HG02884 (cell line): ENCODE measurements at regions not wholly inside any gene's neighbourhood (a gene's known extent, or its start where the extent isn't known, plus 50 kb on each side); places are given as distances from the start of the nearest gene placed in this dataset.
"Not testable (repeated sequence)": the region's sequence is repeated elsewhere in the genome, so short reads cannot be mapped to it uniquely, and the experiment has no call there.

ENCODE experiments used
- ATAC-seq: cut with Tn5 transposase; IDR thresholded peaks from one replicate; pipeline ENCODE4 v1.9.1; 2021; ENCODE audit warnings: mild to moderate bottlenecking, moderate library complexity; ENCODE audit not compliant: unreplicated experiment

- peak; percentile 99 for ATAC-seq
These were observed 81.8 kb upstream of the FAM204A start for GRCh38 chr10:118423800-118424442.

GRCh38 chr10:118422241-118422640 is 80.1 kb upstream of the FAM204A start:
- ATAC-seq = no peak

GRCh38 chr10:118420049-118420448 is 77.9 kb upstream of the FAM204A start:
- ATAC-seq = not testable (repeated sequence)

- no peak for ATAC-seq
These were observed 70.8 kb upstream of the FAM204A start for GRCh38 chr10:118412932-118413331.

- ATAC-seq = no peak
These were observed 70.1 kb upstream of the FAM204A start for GRCh38 chr10:118412132-118412760.

- ATAC-seq = no peak
These were observed 67.2 kb upstream of the FAM204A start for GRCh38 chr10:118409295-118409694.

- no peak for ATAC-seq
These were observed 66.1 kb upstream of the FAM204A start for GRCh38 chr10:118408181-118408580.

GRCh38 chr10:118407777-118408176 is 65.7 kb upstream of the FAM204A start:
- ATAC-seq = no peak

GRCh38 chr10:118407026-118407425 is 64.9 kb upstream of the FAM204A start:
- ATAC-seq = no peak

GRCh38 chr10:118405928-118406327 is 63.8 kb upstream of the FAM204A start:
- no peak for ATAC-seq

- ATAC-seq = no peak
These were observed 61.8 kb upstream of the FAM204A start for GRCh38 chr10:118403967-118404366.

- ATAC-seq = no peak
These were observed 59.6 kb upstream of the FAM204A start for GRCh38 chr10:118401708-118402193.

GRCh38 chr10:118397391-118397790 is 55.3 kb upstream of the FAM204A start:
- ATAC-seq = no peak

GRCh38 chr10:118395947-118396346 is 53.8 kb upstream of the FAM204A start:
- ATAC-seq = no peak

GRCh38 chr10:118394301-118395200 is 52.4 kb upstream of the FAM204A start:
- no peak for ATAC-seq

GRCh38 chr10:118392761-118393160 is 50.6 kb upstream of the FAM204A start:
- ATAC-seq = no peak
